SU-DHL-6 (cell line): ENCODE measurements at regions not wholly inside any gene's neighbourhood (a gene's known extent, or its start where the extent isn't known, plus 50 kb on each side); places are given as distances from the start of the nearest gene placed in this dataset.

Experiments
- H2AFZ ChIP-seq: fragments of 200-600 bp; sonication (generic); 2 replicates; pipeline ENCODE4 v1.6.1; 2014; ENCODE audit warnings: low read depth, mild to moderate bottlenecking, moderate library complexity, mixed read lengths, antibody characterized with exemption, low read length; ENCODE audit not compliant: severe bottlenecking
- H3F3A ChIP-seq: fragments of 200-600 bp; shearing (Covaris generic); 2 replicates; pipeline ENCODE4 v1.6.0; 2016; ENCODE audit warnings: antibody characterized with exemption, mild to moderate bottlenecking; ENCODE audit not compliant: insufficient read depth
- H3K27ac ChIP-seq: fragments of 200-600 bp; sonication (generic); 2 replicates; pipeline ENCODE4 v1.5.1; 2016; ENCODE audit warnings: low read depth, mild to moderate bottlenecking, low read length, moderate library complexity, mixed read lengths
- H3K27me3 ChIP-seq: fragments of 200-600 bp; sonication (generic), shearing (Covaris generic); 2 replicates; pipeline ENCODE4 v1.6.0; 2014; ENCODE audit warnings: mild to moderate bottlenecking, low read length
- H3K36me3 ChIP-seq: fragments of 200-600 bp; sonication (generic); 2 replicates; pipeline ENCODE4 v1.6.1; 2014; ENCODE audit warnings: mild to moderate bottlenecking, low read length, mixed read lengths
- H3K4me2 ChIP-seq: fragments of 300-600, 200-600 bp; shearing (Covaris generic), sonication (generic); 2 replicates; pipeline ENCODE4 v1.6.0; 2014; ENCODE audit warnings: low read length, low read depth, mild to moderate bottlenecking; ENCODE audit not compliant: poor library complexity, severe bottlenecking
- H3K4me3 ChIP-seq: fragments of 200-600 bp; sonication (generic); 2 replicates; pipeline ENCODE4 v1.5.1; 2014; ENCODE audit warnings: antibody characterized with exemption, low read length, mild to moderate bottlenecking, mixed read lengths; ENCODE audit not compliant: insufficient read depth, poor library complexity, severe bottlenecking
- H3K79me2 ChIP-seq: fragments of 200-600 bp; sonication (generic); 2 replicates; pipeline ENCODE4 v1.6.1; 2014; ENCODE audit warnings: mild to moderate bottlenecking, low read length, moderate library complexity; ENCODE audit not compliant: insufficient read depth
- H3K9ac ChIP-seq: fragments of 200-600 bp; sonication (generic); 2 replicates; pipeline ENCODE4 v1.7.0; 2014; ENCODE audit warnings: mild to moderate bottlenecking, low read length
- H3K9me2 ChIP-seq: fragments of 200-600 bp; sonication (generic); replicated peaks from 2 replicates; pipeline ENCODE4 v1.6.1; 2014; ENCODE audit warnings: low read length; ENCODE audit not compliant: insufficient read depth
- H3K9me3 ChIP-seq: fragments of 200-600 bp; sonication (generic); 2 replicates; pipeline ENCODE4 v1.6.1; 2014; ENCODE audit warnings: low read length, mixed read lengths; ENCODE audit not compliant: insufficient read depth
- H4K20me1 ChIP-seq: fragments of 200-600 bp; sonication (generic); 2 replicates; pipeline ENCODE4 v1.6.1; 2014; ENCODE audit warnings: low read depth, mild to moderate bottlenecking, antibody characterized with exemption, low read length, moderate library complexity, mixed read lengths
- EZH2phosphoT487 ChIP-seq: fragments of 200-600 bp; sonication (generic), shearing (Covaris generic); conservative IDR thresholded peaks from 2 replicates; pipeline ENCODE4 v1.6.1; 2018; ENCODE audit warnings: mild to moderate bottlenecking, antibody characterized with exemption, low read length, moderate library complexity, mixed read lengths
- TF ChIP-seq, protein P1 (sequence below): fragments of 200-600 bp; sonication (generic); IDR thresholded peaks from one replicate; pipeline ENCODE4 v1.5.1; 2017; ENCODE audit warnings: antibody characterized with exemption, mild to moderate bottlenecking, low read length, moderate library complexity; ENCODE audit not compliant: insufficient read depth, poor library complexity, severe bottlenecking

DNA sequence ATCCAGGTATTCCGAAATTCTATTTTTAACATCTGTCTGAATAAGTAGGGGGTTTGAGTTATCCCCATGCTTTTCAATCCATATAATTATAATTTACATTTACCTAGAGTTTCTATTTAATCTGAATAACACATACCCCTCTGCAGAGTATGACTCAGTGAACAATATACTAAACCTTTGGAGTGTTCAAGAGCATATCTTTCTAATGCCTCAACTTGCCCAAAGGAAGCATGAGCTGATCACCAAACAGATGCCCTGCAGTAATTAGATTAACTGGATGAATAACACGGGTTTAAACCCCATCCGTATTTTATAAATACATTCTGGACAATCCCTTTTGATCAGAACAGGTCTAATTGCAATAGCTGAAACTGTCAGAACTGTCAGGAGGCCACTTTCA lies 897.1 kb downstream of the TFAP2A start:
- Histone ChIP-seq H3K79me2 (no peaks in the 10 kb centered on the region), H3K4me3 (no peak overlapping the region), H3K4me2 (no peak overlapping the region), H3K36me3 (no peaks in the 10 kb centered on the region), H3K9me2 (no peaks in the 10 kb centered on the region), H3K27me3 (no peaks in the 10 kb centered on the region), H3K9ac (no peak overlapping the region), H3F3A (no peaks in the 10 kb centered on the region), H2AFZ (no peak overlapping the region), H3K27ac (no peak overlapping the region), H3K9me3 (no peaks in the 10 kb centered on the region), H4K20me1 (no peaks in the 10 kb centered on the region; the same call in 1 of the 2 replicates)
- TF ChIP-seq, protein P1, sequence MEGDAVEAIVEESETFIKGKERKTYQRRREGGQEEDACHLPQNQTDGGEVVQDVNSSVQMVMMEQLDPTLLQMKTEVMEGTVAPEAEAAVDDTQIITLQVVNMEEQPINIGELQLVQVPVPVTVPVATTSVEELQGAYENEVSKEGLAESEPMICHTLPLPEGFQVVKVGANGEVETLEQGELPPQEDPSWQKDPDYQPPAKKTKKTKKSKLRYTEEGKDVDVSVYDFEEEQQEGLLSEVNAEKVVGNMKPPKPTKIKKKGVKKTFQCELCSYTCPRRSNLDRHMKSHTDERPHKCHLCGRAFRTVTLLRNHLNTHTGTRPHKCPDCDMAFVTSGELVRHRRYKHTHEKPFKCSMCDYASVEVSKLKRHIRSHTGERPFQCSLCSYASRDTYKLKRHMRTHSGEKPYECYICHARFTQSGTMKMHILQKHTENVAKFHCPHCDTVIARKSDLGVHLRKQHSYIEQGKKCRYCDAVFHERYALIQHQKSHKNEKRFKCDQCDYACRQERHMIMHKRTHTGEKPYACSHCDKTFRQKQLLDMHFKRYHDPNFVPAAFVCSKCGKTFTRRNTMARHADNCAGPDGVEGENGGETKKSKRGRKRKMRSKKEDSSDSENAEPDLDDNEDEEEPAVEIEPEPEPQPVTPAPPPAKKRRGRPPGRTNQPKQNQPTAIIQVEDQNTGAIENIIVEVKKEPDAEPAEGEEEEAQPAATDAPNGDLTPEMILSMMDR = no peak
- no peak for TF ChIP-seq EZH2phosphoT487

DNA sequence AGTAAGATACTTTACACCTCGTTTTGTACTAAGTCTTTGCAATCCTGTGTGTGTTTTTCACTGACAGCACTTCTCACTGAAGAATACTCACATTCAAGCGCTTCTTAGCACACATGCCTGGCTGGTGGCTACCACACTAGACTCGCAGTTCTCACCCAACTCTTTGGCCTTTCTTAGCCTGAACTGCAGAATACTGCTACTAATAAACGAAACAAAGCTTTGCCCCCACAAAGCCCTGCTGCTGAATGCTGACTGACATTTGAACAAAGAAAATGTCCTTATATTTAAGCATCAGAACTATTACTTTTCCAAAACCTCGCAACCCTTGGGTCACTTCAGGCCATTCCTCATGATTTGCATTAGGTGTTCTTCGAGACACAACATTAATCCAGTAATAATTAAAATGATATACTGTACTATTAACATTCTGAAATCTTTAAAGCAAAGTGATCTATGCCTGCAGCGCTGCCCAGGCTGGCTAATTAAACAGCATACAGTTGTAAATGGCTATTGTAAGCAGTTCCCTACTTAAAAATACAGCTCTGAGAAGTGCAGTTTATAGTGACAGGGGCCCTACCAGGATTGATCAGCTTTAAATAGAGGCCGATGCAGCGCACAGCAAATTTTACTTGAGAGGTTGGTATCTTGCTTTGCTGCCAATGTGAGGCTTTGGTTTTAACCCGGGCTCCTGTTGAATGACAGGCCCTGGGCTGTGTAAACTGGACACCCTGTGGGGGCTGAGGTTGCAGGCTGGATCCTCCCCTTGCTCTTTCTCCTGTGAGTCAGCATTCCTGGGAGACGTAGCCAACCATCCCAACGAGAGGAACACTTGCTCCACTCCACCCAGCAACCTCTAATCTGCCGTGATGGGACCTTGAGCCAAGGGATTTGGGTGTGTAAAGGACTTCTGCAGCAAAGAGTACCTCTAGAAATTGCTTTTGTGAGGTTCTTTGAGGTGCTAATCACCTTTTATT lies 899.0 kb downstream of the TFAP2A start:
- H3K4me3 ChIP-seq = no peak overlapping the region
- no peaks in the 10 kb centered on the region for H3K36me3 ChIP-seq
- no peak overlapping the region for H3K27ac ChIP-seq
- no peak overlapping the region for H3K4me2 ChIP-seq
- H3K9me2 ChIP-seq = no peaks in the 10 kb centered on the region; the same call in 1 of the 2 replicates
- H3K27me3 ChIP-seq = no peaks in the 10 kb centered on the region
- no peaks in the 10 kb centered on the region for H3K9me3 ChIP-seq
- no peak overlapping the region for H3K9ac ChIP-seq
- no peaks in the 10 kb centered on the region; the same call in 1 of the 2 replicates for H4K20me1 ChIP-seq
- H2AFZ ChIP-seq = no peak overlapping the region
- no peaks in the 10 kb centered on the region for H3F3A ChIP-seq
- TF ChIP-seq, protein P1 = no peak
- no peaks in the 10 kb centered on the region for H3K79me2 ChIP-seq

DNA sequence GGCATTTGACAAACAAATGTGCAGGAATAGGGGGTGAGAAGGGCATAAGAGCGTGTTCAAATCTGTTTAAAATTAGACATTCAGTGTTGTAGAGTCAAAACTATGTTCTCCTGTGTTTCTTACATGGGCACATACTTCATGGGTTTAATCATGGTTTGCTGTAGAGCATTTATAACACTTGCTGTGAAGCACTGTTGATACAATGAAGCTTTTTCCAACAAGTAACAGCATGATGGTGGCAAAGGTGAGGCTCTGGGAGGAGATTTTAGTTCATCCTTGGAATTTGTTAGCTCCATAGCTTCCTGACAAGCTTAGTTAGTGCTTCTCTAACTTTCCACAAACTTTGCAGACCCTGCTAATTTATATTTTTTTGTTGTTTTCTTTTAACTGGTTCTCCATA lies 900.7 kb downstream of the TFAP2A start:
- peaks cover 3% of the 10 kb centered on the region; the same call in 1 of the 2 replicates for H4K20me1 ChIP-seq
- no peak overlapping the region for H3K4me3 ChIP-seq
- H3K27me3 ChIP-seq = no peaks in the 10 kb centered on the region
- no peaks in the 10 kb centered on the region for H3F3A ChIP-seq
- H3K9ac ChIP-seq = no peak overlapping the region
- no peaks in the 10 kb centered on the region for H3K36me3 ChIP-seq
- H3K9me2 ChIP-seq = no peaks in the 10 kb centered on the region; the same call in 1 of the 2 replicates
- no peak for TF ChIP-seq EZH2phosphoT487
- TF ChIP-seq, protein P1 = no peak
- H3K4me2 ChIP-seq = no peak overlapping the region
- H3K9me3 ChIP-seq = no peaks in the 10 kb centered on the region
- no peaks in the 10 kb centered on the region for H3K79me2 ChIP-seq
- H3K27ac ChIP-seq = no peak overlapping the region
- no peak overlapping the region for H2AFZ ChIP-seq
